ENCODE measurements at regions not wholly inside any gene's neighbourhood (a gene's known extent, or its start where the extent isn't known, plus 50 kb on each side); places are given as distances from the start of the nearest gene placed in this dataset.

DNA sequence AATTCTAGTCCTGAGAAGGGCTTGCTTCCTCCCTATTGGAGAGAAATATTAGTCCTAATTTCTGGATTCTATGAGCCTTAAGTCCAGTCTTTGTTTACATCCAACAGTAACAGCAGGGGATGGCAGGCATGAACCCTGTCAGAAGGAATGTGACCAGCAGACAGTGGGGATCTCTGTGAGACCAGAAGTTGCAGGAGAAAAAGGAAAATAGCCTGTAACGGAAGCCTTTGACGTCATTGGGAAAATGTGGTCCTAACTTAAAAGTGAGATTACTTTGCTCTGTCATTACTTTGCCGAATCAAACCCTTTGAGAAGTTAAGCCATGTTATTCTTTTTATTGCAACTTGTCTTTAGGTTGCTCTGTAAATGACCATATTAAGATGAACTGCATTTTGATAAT lies 218.2 kb upstream of the PRICKLE1 start:
- no peak overlapping the region for H3K27ac ChIP-seq
- TF ChIP-seq, protein P1, sequence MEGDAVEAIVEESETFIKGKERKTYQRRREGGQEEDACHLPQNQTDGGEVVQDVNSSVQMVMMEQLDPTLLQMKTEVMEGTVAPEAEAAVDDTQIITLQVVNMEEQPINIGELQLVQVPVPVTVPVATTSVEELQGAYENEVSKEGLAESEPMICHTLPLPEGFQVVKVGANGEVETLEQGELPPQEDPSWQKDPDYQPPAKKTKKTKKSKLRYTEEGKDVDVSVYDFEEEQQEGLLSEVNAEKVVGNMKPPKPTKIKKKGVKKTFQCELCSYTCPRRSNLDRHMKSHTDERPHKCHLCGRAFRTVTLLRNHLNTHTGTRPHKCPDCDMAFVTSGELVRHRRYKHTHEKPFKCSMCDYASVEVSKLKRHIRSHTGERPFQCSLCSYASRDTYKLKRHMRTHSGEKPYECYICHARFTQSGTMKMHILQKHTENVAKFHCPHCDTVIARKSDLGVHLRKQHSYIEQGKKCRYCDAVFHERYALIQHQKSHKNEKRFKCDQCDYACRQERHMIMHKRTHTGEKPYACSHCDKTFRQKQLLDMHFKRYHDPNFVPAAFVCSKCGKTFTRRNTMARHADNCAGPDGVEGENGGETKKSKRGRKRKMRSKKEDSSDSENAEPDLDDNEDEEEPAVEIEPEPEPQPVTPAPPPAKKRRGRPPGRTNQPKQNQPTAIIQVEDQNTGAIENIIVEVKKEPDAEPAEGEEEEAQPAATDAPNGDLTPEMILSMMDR (conservative IDR thresholded peaks at IDR 0.05) = no peak

DNA sequence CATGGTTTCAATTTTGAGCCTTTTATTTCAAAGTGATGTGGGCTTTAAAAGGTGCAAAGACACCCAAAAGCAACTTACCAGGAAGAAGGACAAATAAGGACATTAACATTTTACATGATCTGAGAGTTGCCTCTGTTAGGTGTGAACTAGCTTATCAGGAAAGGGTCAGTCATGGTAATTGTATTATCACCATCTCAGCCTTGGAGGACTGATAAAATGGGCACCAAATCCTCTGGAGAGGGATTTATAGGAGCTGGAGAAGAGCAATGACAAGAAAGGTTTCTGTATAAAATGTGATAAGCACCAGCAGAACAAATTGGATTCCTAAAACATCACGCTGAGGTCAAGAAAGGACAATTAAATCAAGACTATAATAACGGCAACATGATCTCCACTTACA lies 217.7 kb upstream of the PRICKLE1 start:
- H3K27ac ChIP-seq = no peak overlapping the region
- TF ChIP-seq, protein P1 (conservative IDR thresholded peaks at IDR 0.05) = no peak

DNA sequence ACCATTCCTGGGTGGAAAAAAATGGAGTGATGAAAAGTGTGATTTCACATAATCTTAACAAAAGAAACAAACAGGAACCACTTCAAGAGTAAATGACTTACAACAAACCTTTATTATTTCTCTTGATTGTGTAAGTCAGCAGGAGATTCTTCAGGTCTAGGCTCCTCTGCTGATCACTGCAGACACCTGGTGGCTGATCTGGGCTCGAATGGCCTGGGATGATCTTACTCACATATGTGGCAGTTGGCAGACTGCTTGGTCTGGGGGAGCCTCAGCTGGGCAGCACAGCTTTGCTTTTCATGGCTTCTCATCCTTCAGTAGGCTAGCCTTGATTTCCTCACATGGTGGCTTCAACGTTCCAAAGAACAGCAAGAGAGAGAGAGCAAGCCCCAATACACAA lies 215.4 kb upstream of the PRICKLE1 start:
- no peak overlapping the region for H3K27ac ChIP-seq
- TF ChIP-seq, protein P1 (conservative IDR thresholded peaks at IDR 0.05) = no peak

DNA sequence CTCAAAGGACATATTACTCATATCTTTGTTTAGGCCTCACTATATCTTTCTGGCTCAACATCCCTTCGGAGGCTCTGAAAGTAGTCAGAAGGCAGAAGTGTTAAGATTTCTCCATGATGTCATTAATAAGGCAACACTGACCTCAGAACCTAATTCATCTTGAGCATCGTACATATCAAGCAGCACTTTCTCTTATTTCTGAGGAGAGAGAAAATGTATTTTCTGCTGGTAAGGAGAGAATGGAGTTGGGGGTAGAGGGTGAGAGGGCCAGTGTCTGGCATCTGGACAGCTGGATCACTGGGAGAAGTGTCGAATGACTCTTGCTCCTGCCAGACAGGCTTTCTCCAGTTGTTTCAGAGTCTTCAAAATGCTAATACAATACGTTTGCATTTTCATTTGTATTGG lies 213.2 kb upstream of the PRICKLE1 start:
- TF ChIP-seq, protein P1 (conservative IDR thresholded peaks at IDR 0.05) = no peak
- H3K27ac ChIP-seq = no peak overlapping the region

DNA sequence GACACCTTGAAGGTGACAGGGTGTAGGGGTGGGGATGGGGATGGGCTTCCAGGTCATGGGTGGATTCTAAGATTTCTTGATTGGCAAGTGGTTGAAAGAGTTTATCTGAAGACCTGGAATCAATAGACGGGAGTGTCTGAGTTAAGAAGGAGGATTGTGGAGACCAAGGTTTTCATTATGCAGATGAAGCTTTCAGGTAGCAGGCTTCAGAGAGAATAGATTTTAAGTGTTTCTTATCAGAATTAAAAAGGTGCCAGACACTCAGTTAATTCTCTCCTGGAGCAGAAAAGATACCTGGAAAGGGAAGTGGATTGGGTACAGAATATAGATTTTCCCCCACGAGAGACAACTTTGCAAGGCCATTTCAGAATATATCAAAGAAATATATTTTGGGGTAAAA lies 211.7 kb upstream of the PRICKLE1 start:
- H3K27ac ChIP-seq = no peak overlapping the region
- TF ChIP-seq, protein P1 (conservative IDR thresholded peaks at IDR 0.05) = no peak

DNA sequence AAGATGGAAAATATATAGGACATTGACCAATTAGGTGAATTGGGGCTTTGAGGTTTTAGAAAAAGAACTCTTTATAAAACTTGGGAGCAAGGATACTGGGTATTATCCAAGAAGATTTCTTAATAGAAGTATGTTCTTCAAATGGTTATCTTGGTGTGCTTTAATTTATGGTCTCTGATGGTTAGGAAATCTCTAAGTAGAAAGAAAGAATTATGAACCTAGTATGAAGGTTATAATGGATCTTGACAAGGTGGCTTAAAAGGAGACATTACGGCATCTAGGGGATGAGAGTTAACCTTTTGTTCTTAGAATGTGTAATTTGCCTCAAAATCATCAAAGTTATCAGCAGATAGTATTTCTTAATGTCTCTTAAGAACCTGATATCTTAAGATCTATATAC lies 210.4 kb upstream of the PRICKLE1 start:
- TF ChIP-seq, protein P1 (conservative IDR thresholded peaks at IDR 0.05) = no peak
- H3K27ac ChIP-seq = no peak overlapping the region

DNA sequence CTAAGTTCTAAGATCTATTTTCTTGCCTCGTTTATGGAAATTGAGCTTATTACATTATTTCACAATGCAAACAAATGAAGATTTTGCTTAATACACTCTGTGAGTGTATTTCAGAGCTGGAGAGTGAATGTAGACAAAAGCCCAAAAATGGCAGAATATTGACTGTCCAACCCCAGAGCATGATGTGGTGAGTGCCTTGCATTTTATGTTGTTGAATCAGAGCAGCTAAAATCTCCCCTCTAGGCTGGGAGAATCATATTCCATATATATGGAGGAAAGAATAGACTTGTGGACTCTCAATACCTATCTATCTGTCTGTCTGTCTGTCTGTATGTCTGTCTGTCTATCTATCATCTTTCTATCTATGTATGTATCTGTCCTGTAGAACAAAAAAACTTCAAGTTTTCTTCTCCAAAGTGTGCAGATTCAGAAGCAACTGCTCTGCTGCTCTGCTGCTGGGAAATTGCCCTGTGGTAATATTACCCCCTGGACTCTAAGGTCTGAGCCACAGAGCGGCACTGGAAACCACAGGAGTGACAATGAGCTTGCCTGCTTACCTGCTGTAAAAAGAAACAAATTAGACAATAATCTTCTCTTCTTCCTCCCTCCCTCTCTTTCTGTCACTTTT lies 209.4 kb upstream of the PRICKLE1 start:
- TF ChIP-seq, protein P1 (conservative IDR thresholded peaks at IDR 0.05) = no peak
- H3K27ac ChIP-seq = no peak overlapping the region
